Neutrophil (primary cell): ENCODE measurements at regions not wholly inside any gene's neighbourhood (a gene's known extent, or its start where the extent isn't known, plus 50 kb on each side); places are given as distances from the start of the nearest gene placed in this dataset.

ENCODE experiments used
- H3K27ac ChIP-seq: fragments of 200-600 bp; sonication (generic); 2 replicates; pipeline ENCODE4 v1.5.1; 2016; ENCODE audit warnings: mild to moderate bottlenecking, moderate library complexity
- H3K27me3 ChIP-seq: fragments of 200-600 bp; sonication (generic); 2 replicates; pipeline ENCODE4 v1.6.0; 2016; ENCODE audit warnings: mild to moderate bottlenecking
- H3K36me3 ChIP-seq: fragments of 200-600 bp; sonication (generic); 2 replicates; pipeline ENCODE4 v1.5.1; 2017
- H3K4me1 ChIP-seq, 2 experiments: fragments of 200-600 bp in 1 of 2; sonication (generic) in 1 of 2; 1 replicate in 1 of 2; 2 replicates in 1 of 2; pipeline versions ENCODE4 v1.5.1 to v1.6.1; 2013 to 2016; ENCODE audit warnings: low read depth in 1 of 2, low read length in 1 of 2, mild to moderate bottlenecking in 1 of 2, moderate library complexity in 1 of 2; ENCODE audit not compliant: control insufficient read depth in 1 of 2, insufficient read depth in 1 of 2
- H3K4me3 ChIP-seq, 2 experiments: fragments of 200-600 bp in 1 of 2; sonication (generic) in 1 of 2; 1 replicate in 1 of 2; 2 replicates in 1 of 2; pipeline ENCODE4 v1.5.1; 2013 to 2016; ENCODE audit warnings: low read depth in 1 of 2, low read length in 1 of 2, mild to moderate bottlenecking in 1 of 2, moderate library complexity in 1 of 2
- H3K9me3 ChIP-seq: fragments of 200-600 bp; sonication (generic); 2 replicates; pipeline ENCODE4 v1.5.1; 2016
- CTCF ChIP-seq: fragments of 200-600 bp; sonication (generic); IDR thresholded peaks from 2 replicates; pipeline ENCODE4 v1.5.1; 2016; ENCODE audit warnings: antibody characterized with exemption

- Histone ChIP-seq H3K27me3 (no peaks in the 10 kb centered on the region), H3K9me3 (no peaks in the 10 kb centered on the region), H3K27ac (no peak overlapping the region), H3K4me1 (no peaks in the 10 kb centered on the region), H3K36me3 (no peaks in the 10 kb centered on the region), H3K4me3 (no peak overlapping the region)
- TF ChIP-seq CTCF: no peak
Observed at GRCh38 chr10:123284022-123284421, 129.8 kb downstream of the BUB3 start.

- H3K27ac ChIP-seq: no peak overlapping the region
- H3K9me3 ChIP-seq: no peaks in the 10 kb centered on the region
- no peaks in the 10 kb centered on the region for H3K4me1 ChIP-seq
- no peaks in the 10 kb centered on the region for H3K27me3 ChIP-seq
- TF ChIP-seq CTCF: no peak
- no peaks in the 10 kb centered on the region for H3K36me3 ChIP-seq
- no peak overlapping the region for H3K4me3 ChIP-seq
Observed at GRCh38 chr10:123287594-123288247, 133.5 kb downstream of the BUB3 start.

- no peaks in the 10 kb centered on the region for H3K27me3 ChIP-seq
- H3K9me3 ChIP-seq: no peaks in the 10 kb centered on the region
- TF ChIP-seq CTCF: no peak
- no peak overlapping the region for H3K4me3 ChIP-seq
- no peaks in the 10 kb centered on the region for H3K36me3 ChIP-seq
- H3K4me1 ChIP-seq: no peaks in the 10 kb centered on the region
- H3K27ac ChIP-seq: no peak overlapping the region
Observed at GRCh38 chr10:123289432-123289831, 135.2 kb downstream of the BUB3 start.

GRCh38 chr10:123294109-123294508 is 139.9 kb downstream of the BUB3 start:
- H3K9me3 ChIP-seq: no peaks in the 10 kb centered on the region
- H3K36me3 ChIP-seq: no peaks in the 10 kb centered on the region
- H3K27ac ChIP-seq: no peak overlapping the region
- no peak overlapping the region for H3K4me3 ChIP-seq
- no peaks in the 10 kb centered on the region for H3K27me3 ChIP-seq
- no peaks in the 10 kb centered on the region for H3K4me1 ChIP-seq
- TF ChIP-seq CTCF: no peak

- H3K36me3 ChIP-seq: no peaks in the 10 kb centered on the region
- no peak overlapping the region for H3K27ac ChIP-seq
- H3K27me3 ChIP-seq: no peaks in the 10 kb centered on the region
- no peaks in the 10 kb centered on the region for H3K4me1 ChIP-seq
- no peak for TF ChIP-seq CTCF
- no peaks in the 10 kb centered on the region for H3K9me3 ChIP-seq
- no peak overlapping the region for H3K4me3 ChIP-seq
Observed at GRCh38 chr10:123294886-123295285, 140.7 kb downstream of the BUB3 start.
